ENCODE measurements at regions not wholly inside any gene's neighbourhood (a gene's known extent, or its start where the extent isn't known, plus 50 kb on each side); places are given as distances from the start of the nearest gene placed in this dataset.

DNA sequence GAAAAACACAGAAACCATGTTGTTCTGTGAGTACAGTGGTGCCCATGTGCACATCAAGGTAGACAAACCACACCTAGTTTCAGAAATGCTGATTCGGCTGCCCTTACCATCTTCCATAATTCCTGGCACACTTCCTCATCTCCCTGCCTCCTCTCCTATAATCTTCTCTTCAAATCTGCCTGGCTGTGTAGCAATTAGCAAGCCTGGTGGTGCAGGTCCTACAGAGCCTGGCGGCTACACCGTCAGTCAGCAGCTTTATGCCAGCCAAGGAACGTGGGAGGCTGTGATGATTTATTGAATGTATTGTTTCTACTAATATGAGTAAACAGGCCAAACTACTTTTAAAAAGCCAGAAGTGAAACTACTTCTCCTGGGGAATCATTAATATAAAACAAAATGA, 106.8 kb downstream of the SEMA6D start:
- in situ Hi-C loops (cut with HindIII; ENCODE audit: low sequenced_read_pairs): no loop called here
- DNase-seq (ENCODE audit: low read depth): no peak
- no peak overlapping the region for H3K4me3 ChIP-seq (ENCODE audit: low read depth, low read length)
- no peak for TF ChIP-seq CTCF (IDR thresholded peaks at IDR 0.05; ENCODE audit: low read depth, low read length, missing control alignments)

GRCh38 chr15:47829667-47830066, 112.4 kb downstream of the SEMA6D start:
- in situ Hi-C loops (cut with HindIII; ENCODE audit: low sequenced_read_pairs): no loop called here
- no peak for TF ChIP-seq CTCF (IDR thresholded peaks at IDR 0.05; ENCODE audit: low read depth, low read length, missing control alignments)
- H3K4me3 ChIP-seq (ENCODE audit: low read depth, low read length): no peak overlapping the region
- no peak for DNase-seq (ENCODE audit: low read depth)

- in situ Hi-C loops (cut with HindIII; ENCODE audit: low sequenced_read_pairs): no loop called here
- no peak overlapping the region for H3K4me3 ChIP-seq (ENCODE audit: low read depth, low read length)
- TF ChIP-seq CTCF (IDR thresholded peaks at IDR 0.05; ENCODE audit: low read depth, low read length, missing control alignments): no peak
- no peak for DNase-seq (ENCODE audit: low read depth)
These were observed 116.8 kb downstream of the SEMA6D start for GRCh38 chr15:47834093-47834492.

DNA sequence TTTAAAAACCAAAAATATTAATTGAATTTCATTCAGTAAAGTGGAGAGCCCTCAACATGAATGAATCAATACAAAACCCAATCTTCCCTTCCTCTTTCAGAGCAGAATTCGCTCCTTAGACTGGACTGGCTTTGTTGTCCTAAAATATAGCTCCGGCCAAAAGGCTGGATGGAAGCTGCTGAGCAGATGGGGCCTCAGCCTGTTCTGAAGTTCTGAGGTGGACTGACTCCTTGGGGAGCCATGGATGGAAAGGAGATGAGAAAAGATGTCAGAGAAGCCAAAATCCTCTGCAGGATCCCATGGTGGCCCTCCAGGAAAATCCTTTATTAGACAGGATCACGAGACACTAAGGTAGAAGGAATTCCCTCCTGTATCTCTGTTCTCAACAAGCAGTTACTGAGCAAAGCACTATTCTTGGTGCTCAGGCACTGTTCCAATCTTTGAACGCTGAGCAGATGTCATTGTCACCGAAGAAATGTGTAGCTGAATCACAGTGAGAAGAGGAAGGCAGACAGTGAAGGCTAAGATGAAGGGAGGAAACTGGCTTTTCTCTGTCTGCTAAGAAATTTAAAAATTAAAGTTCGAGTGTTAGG, 122.0 kb downstream of the SEMA6D start:
- no peak for DNase-seq (ENCODE audit: low read depth)
- H3K4me3 ChIP-seq (ENCODE audit: low read depth, low read length): no peak overlapping the region
- in situ Hi-C loops (cut with HindIII; ENCODE audit: low sequenced_read_pairs): no loop called here
- no peak for TF ChIP-seq CTCF (IDR thresholded peaks at IDR 0.05; ENCODE audit: low read depth, low read length, missing control alignments)

GRCh38 chr15:47843124-47843663, 125.9 kb downstream of the SEMA6D start:
- TF ChIP-seq CTCF (IDR thresholded peaks at IDR 0.05; ENCODE audit: low read depth, low read length, missing control alignments): no peak
- no peak overlapping the region for H3K4me3 ChIP-seq (ENCODE audit: low read depth, low read length)
- DNase-seq (ENCODE audit: low read depth): no peak
- in situ Hi-C loops (cut with HindIII; ENCODE audit: low sequenced_read_pairs): no loop called here

- no peak for TF ChIP-seq CTCF (IDR thresholded peaks at IDR 0.05; ENCODE audit: low read depth, low read length, missing control alignments)
These were observed 127.1 kb downstream of the SEMA6D start for GRCh38 chr15:47844437-47844836.

More at GRCh38 chr15:47844437-47844836, 127.1 kb downstream of the SEMA6D start:
- in situ Hi-C loops (cut with HindIII; ENCODE audit: low sequenced_read_pairs): no loop called here
- DNase-seq (ENCODE audit: low read depth): no peak
- no peak overlapping the region for H3K4me3 ChIP-seq (ENCODE audit: low read depth, low read length)

Measured in astrocyte of the cerebellum (primary cell).